Neural cell (in vitro differentiated cells): ENCODE measurements at regions not wholly inside any gene's neighbourhood (a gene's known extent, or its start where the extent isn't known, plus 50 kb on each side); places are given as distances from the start of the nearest gene placed in this dataset.
A peak's percentile ranks its signal among the peaks of the same experiment; 100 is the strongest.

Source experiments
- H2AFZ ChIP-seq: fragments of 200-600, 300-800 bp; sonication (generic), shearing (Covaris generic); 2 replicates; pipeline ENCODE4 v1.6.0; 2014; ENCODE audit warnings: low read depth, mild to moderate bottlenecking, antibody characterized with exemption, low read length, moderate library complexity
- H3F3A ChIP-seq: fragments of 200-600 bp; shearing (Covaris generic); 2 replicates; pipeline ENCODE4 v1.6.1; 2016; ENCODE audit warnings: mild to moderate bottlenecking, moderate library complexity, mixed read lengths, antibody characterized with exemption, low read length; ENCODE audit not compliant: insufficient read depth, poor library complexity, severe bottlenecking
- H3K27ac ChIP-seq: fragments of 200-600, 300-800 bp; sonication (generic), shearing (Covaris generic); 2 replicates; pipeline ENCODE4 v1.5.1; 2014; ENCODE audit warnings: mild to moderate bottlenecking, low read length, moderate library complexity
- H3K27me3 ChIP-seq: fragments of 300-800, 200-600 bp; sonication (generic), shearing (Covaris generic); 2 replicates; pipeline ENCODE4 v1.6.0; 2014; ENCODE audit warnings: mild to moderate bottlenecking, low read depth, low read length, moderate library complexity; ENCODE audit not compliant: insufficient read depth
- H3K36me3 ChIP-seq: fragments of 300-800, 200-600 bp; sonication (generic), shearing (Covaris generic); 2 replicates; pipeline ENCODE4 v1.5.1; 2014; ENCODE audit warnings: mild to moderate bottlenecking, antibody characterized with exemption, low read length, moderate library complexity; ENCODE audit not compliant: insufficient read depth
- H3K4me2 ChIP-seq: fragments of 300-800, 200-600 bp; sonication (generic), shearing (Covaris generic); 2 replicates; pipeline ENCODE4 v1.6.0; 2014; ENCODE audit warnings: mild to moderate bottlenecking, low read length
- H3K4me3 ChIP-seq: fragments of 300-800, 200-600 bp; sonication (generic), shearing (Covaris generic); 2 replicates; pipeline ENCODE4 v1.5.1; 2014; ENCODE audit warnings: mild to moderate bottlenecking, low read length, moderate library complexity
- H3K79me2 ChIP-seq: fragments of 200-600 bp; shearing (Covaris generic); replicated peaks from 2 replicates; pipeline ENCODE4 v1.6.0; 2014; ENCODE audit warnings: mild to moderate bottlenecking, low read length, moderate library complexity; ENCODE audit not compliant: insufficient read depth
- H3K9ac ChIP-seq: fragments of 300-800, 200-600 bp; sonication (generic), shearing (Covaris generic); 2 replicates; pipeline ENCODE4 v1.6.1; 2016; ENCODE audit warnings: mild to moderate bottlenecking, low read length, mixed read lengths
- H3K9me2 ChIP-seq: fragments of 200-600 bp; shearing (Covaris generic); 2 replicates; pipeline ENCODE4 v1.6.1; 2016; ENCODE audit warnings: mild to moderate bottlenecking, low read length, mixed read lengths; ENCODE audit not compliant: insufficient read depth
- H3K9me3 ChIP-seq: fragments of 200-600, 300-800 bp; sonication (generic), shearing (Covaris generic); 2 replicates; pipeline ENCODE4 v1.6.1; 2016; ENCODE audit warnings: mild to moderate bottlenecking, mixed run types, low read length, moderate library complexity, mixed read lengths
- H4K20me1 ChIP-seq: fragments of 200-600 bp; shearing (Covaris generic); 2 replicates; pipeline ENCODE4 v1.6.1; 2016; ENCODE audit warnings: mild to moderate bottlenecking, mixed run types; ENCODE audit not compliant: insufficient read depth
- CTCF ChIP-seq: fragments of 450-650 bp; IDR thresholded peaks from 2 replicates; pipeline ENCODE4 v1.5.1; 2014; ENCODE audit warnings: antibody characterized with exemption, mild to moderate bottlenecking, moderate library complexity; ENCODE audit not compliant: poor library complexity, severe bottlenecking
- EP300 ChIP-seq: fragments of 450-650 bp; conservative IDR thresholded peaks from 2 replicates; pipeline ENCODE4 v1.6.1; 2014; ENCODE audit warnings: antibody characterized with exemption, mild to moderate bottlenecking, moderate library complexity; ENCODE audit not compliant: poor library complexity, severe bottlenecking
- EZH2 ChIP-seq: fragments of 200-600, 300-800 bp; shearing (Covaris generic), sonication (generic); IDR thresholded peaks from 2 replicates; pipeline ENCODE4 v1.6.1; 2014; ENCODE audit warnings: antibody characterized with exemption, low read length, borderline replicate concordance, mild to moderate bottlenecking; ENCODE audit not compliant: insufficient read depth, poor library complexity, severe bottlenecking
- MXI1 ChIP-seq: fragments of 450-650 bp; conservative IDR thresholded peaks from 2 replicates; pipeline ENCODE4 v1.6.1; 2014; ENCODE audit warnings: antibody characterized with exemption, mild to moderate bottlenecking; ENCODE audit not compliant: poor library complexity, severe bottlenecking
- POLR2AphosphoS5 ChIP-seq: IDR thresholded peaks from 2 replicates; pipeline ENCODE4 v1.6.1; 2012
- RAD21 ChIP-seq: fragments of 450-650 bp; conservative IDR thresholded peaks from 2 replicates; pipeline ENCODE4 v1.6.1; 2014; ENCODE audit warnings: antibody characterized with exemption, mild to moderate bottlenecking, moderate library complexity
- REST ChIP-seq: IDR thresholded peaks from 2 replicates; pipeline ENCODE4 v1.6.1; 2012; ENCODE audit warnings: borderline replicate concordance
- SMC3 ChIP-seq: fragments of 450-650 bp; conservative IDR thresholded peaks from 2 replicates; pipeline ENCODE4 v1.6.1; 2014; ENCODE audit warnings: antibody characterized with exemption, mild to moderate bottlenecking, moderate library complexity; ENCODE audit not compliant: poor library complexity
- TAF1 ChIP-seq: IDR thresholded peaks from 2 replicates; pipeline ENCODE4 v1.6.1; 2012; ENCODE audit warnings: low read depth

- H3F3A ChIP-seq = no peaks in the 10 kb centered on the region
- no peaks in the 10 kb centered on the region for H4K20me1 ChIP-seq
- no peaks in the 10 kb centered on the region for H3K27me3 ChIP-seq
- peak overlapping the region; percentile 69 for H3K4me3 ChIP-seq
- H3K9ac ChIP-seq = peak overlapping the region; percentile 92
- no peaks in the 10 kb centered on the region for H3K9me2 ChIP-seq
- TF ChIP-seq TAF1 = no peak
- no peak for TF ChIP-seq EP300
- TF ChIP-seq REST = no peak
- no peak for TF ChIP-seq EZH2
- TF ChIP-seq POLR2AphosphoS5 = no peak
- no peak for TF ChIP-seq SMC3
- TF ChIP-seq MXI1 = no peak
- TF ChIP-seq RAD21 = no peak
- TF ChIP-seq CTCF = no peak
- no peaks in the 10 kb centered on the region for H3K36me3 ChIP-seq
- peak overlapping the region; percentile 97 for H3K27ac ChIP-seq
- no peaks in the 10 kb centered on the region for H3K9me3 ChIP-seq
- H3K4me2 ChIP-seq = peak overlapping the region; percentile 70
- H2AFZ ChIP-seq = peak overlapping the region; percentile 75
- H3K79me2 ChIP-seq = no peaks in the 10 kb centered on the region
These were observed 59.1 kb downstream of the IGLL1 start for GRCh38 chr22:23520863-23521440.

- Histone ChIP-seq H4K20me1 (no peaks in the 10 kb centered on the region), H3K4me3 (no peak overlapping the region), H3K27me3 (no peaks in the 10 kb centered on the region), H3K36me3 (no peaks in the 10 kb centered on the region), H3F3A (no peaks in the 10 kb centered on the region), H3K27ac (no peak overlapping the region), H3K4me2 (no peak overlapping the region), H2AFZ (no peak overlapping the region), H3K9me2 (no peaks in the 10 kb centered on the region), H3K9ac (no peak overlapping the region), H3K79me2 (no peaks in the 10 kb centered on the region), H3K9me3 (no peaks in the 10 kb centered on the region)
- TF ChIP-seq EZH2 (no peak), REST (no peak)
These were observed 60.5 kb downstream of the IGLL1 start for GRCh38 chr22:23519442-23520157.
